Renal cortical epithelial cell (primary cell): ENCODE measurements at regions not wholly inside any gene's neighbourhood (a gene's known extent, or its start where the extent isn't known, plus 50 kb on each side); places are given as distances from the start of the nearest gene placed in this dataset.
A peak's percentile ranks its signal among the peaks of the same experiment; 100 is the strongest.
"Not testable (repeated sequence)": the region's sequence is repeated elsewhere in the genome, so short reads cannot be mapped to it uniquely, and the experiment has no call there.

Experiments used
- DNase-seq: peaks from one replicate; pipeline ENCODE4 v3.0.0-alpha.2; 2011; ENCODE audit warnings: low read depth

DNA sequence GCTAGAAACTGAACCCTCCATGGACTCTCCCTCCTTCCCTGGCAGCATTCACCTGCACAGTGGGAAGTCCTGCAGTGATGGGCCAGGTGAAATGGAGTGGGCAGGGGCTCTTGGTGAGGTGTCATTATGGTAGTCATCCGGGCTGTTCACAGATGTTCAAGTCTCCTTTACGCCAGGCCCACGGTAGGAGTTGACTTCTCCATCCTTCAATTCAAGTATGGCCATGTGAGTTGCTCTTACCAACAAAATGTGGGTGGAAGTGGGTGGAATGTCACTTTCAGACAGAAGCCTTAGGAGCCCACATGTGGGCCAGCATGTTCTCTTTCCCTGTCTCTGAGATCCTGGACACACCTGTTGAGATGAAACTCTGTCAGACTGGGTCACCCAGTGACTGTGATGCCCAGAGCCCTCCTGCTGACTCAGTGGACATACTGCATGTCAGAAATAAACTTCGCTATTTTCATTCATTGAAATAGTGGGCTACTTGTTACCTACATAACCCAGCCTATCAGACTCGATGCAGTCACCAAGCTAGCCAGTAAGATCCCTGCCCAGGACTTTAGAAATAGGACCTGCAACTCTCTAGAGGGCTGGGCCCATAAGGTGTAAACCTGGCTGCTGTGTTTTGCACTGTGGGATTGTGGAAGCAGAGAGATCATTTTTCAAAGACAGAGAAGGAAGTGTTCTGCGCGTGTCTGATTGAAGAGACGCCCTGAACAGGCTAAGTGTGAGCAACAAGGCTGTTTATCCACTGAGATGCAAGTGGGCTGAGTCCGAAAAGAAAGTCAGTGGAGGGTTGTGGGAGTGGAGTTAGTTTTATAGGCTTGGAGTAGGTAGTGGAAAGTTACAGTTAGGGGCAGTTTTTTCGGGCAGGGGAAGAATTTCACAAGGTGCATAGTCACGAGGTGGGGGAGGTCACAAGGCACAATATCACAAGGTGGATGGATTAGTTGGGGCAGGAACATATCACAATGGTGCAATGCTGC lies 174.4 kb downstream of the TRIM43 start:
- DNase-seq, result not testable (repeated sequence)

DNA sequence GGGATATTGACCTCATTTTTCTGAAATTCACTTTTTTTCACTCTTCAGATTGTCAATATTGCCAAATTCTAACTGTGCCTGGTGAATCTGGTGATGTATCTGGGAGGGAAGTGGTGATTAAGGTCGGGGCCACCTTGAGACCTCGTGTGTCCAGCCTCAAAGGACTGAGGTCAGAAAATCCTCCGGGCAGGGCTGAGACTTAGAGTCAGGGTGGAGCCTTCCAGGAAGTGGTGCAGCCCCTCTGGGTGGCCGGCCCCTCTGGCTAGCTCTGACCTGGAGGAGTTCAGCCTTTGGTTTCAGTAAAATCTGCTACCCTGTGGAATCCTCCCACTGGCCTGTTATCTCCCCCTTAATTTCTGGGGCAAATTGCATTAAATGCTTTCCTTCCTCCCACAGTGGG lies 175.7 kb downstream of the TRIM43 start:
- DNase-seq, result not testable (repeated sequence)

DNA sequence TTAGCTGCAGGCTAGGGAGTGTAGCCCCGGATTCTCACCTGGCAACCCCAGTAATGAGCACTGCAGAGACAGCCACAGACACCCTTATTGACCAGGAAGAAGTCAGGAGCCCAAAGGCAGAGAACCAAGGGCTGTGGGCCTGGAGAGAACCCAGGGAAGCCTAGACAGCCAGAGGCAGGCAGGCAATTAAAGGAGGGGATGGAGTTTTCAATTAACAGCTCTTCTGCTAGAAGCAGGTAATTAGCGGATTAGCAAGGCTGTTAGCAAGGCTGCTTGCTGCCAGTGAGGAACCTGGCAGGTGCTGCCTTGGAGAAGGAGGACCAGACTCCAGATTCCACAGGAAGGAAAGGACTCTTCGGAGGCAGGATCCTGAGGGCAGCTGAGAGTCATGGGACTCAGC lies 176.1 kb downstream of the TRIM43 start:
- DNase-seq, result not testable (repeated sequence)

DNA sequence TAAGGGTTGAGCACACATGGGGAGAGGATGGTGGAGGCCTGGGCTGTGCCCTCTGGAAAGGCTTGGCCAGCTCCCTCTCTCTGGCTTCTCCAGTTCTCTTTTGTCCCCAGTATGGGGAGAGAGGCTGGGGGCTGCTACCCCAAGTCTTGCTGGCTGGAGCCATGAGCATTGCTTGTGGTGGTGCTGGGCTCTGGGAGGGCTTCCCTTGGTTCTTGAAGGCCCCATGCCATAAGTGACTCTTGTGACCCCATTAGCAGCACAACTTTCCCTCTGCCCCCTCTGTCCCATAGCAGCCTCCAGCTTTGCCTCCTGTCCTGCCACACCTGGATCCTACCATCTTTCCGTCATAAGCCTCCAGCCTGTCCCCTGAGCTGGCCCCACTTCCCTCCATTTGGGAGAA lies 177.5 kb downstream of the TRIM43 start:
- not testable (repeated sequence) for DNase-seq

DNA sequence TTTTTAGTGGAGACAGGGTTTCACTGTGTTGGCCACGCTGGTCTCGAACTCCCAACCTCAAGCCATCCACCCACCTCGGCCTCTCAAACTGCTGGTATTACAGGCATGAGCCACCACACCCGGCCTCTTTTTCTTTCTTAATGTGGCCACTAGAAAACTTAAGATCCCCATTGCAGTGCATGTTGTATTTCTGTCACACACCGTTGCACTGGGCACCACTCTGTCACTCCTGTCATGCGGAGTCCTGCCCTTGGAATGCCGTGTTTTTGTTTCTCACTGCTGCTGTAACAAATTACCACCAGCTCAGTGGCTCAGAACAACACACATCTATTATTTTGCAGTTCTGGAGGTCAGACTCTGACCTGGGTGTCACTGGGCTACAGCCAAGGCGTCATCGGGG lies 178.9 kb downstream of the TRIM43 start:
- DNase-seq, result peak; percentile 30

DNA sequence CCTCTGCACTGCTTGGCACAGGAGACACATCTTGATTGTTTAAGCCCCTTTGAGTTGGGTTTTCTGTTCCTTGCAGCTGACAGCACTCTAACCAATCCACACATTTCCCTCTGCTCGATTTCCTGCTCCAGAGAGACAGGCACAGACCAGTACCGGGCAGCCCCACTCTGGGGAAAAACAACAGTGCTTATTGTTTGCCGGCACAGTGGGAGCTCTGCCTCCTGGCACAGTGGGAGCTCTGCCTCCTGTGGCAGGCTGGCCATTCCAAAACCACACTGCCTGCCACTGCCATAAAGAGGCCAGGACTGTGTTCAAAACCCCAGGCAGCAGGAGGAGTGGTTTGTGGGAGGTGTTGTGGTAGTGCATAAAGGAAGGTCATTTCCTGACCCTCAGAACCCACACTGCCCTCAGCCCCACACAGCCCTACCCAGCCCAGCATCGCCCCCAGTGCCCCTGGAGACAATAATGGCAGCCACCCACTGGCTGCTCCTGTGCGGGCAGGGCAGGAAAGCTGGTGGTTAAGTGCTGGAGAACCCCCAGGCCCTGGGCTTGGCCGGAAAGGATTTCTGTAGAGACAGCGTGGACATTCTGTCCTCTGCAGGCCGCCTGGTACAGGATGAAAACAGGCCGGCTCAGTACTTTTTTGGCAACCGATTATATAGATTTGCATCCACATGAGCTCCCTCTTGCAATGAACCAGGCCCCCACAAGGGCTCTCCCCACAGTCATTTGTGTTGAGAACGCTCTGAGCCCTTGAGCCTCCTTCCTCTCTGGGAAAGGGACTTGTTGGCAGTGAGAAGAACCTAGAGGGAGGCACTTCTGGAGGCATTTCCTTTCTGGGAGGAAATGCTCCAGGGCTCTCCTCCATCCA lies 182.8 kb downstream of the TRIM43 start:
- DNase-seq, result not testable (repeated sequence)

DNA sequence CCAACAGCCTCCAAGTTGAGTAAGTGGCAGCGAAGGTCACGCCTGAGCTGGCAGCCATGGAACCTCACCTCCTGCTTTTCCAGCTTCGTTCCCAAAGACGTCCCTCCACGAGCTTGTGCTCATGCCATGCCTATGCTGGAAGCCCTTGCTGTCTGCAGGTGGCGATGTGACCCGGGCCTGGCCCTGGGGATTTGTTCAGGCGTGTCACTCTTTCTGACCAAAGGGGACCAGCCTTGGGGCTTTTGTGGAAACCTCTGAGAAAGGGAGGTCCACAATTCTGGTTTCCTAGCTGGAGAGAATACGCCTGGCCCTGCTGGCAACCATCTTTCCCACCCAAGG lies 183.4 kb downstream of the TRIM43 start:
- not testable (repeated sequence) for DNase-seq
